ENCODE measurements at regions not wholly inside any gene's neighbourhood (a gene's known extent, or its start where the extent isn't known, plus 50 kb on each side); places are given as distances from the start of the nearest gene placed in this dataset.

DNA sequence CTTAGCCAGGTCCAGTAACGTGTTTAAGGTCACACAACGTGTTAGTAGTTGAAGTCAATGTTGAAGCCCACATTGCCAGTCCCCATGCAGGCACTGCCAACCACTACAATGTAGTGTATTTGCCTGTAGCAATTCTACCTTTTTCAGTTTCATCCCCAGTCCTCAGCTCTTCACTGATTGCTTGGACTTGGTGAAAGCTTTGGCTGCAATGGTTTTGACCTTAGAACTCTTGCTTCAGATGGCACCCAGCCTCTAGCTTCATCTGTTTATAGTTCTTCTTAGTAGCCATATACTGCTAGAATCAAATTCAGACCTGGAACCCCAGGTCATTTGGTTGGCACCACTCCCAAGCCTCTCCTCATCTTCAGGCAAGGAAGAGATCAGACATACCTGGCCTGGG lies 345.4 kb upstream of the SEMA6D start:
- TF ChIP-seq CREB1 (IDR thresholded peaks at IDR 0.05; ENCODE audit: low read depth) (no peak), TEAD4 (IDR thresholded peaks at IDR 0.05) (no peak), TAF1 (IDR thresholded peaks at IDR 0.05; ENCODE audit: low read depth) (no peak), FOXM1 (IDR thresholded peaks at IDR 0.05; ENCODE audit: borderline replicate concordance, low read depth) (no peak), YY1 (IDR thresholded peaks at IDR 0.05; ENCODE audit: low read depth) (no peak), RAD21 (IDR thresholded peaks at IDR 0.05; ENCODE audit: low read depth) (no peak), REST (IDR thresholded peaks at IDR 0.05; ENCODE audit: low read depth) (no peak), NFIC (IDR thresholded peaks at IDR 0.05) (no peak), CEBPB (IDR thresholded peaks at IDR 0.05) (no peak), ZBTB7A (IDR thresholded peaks at IDR 0.05; ENCODE audit: low read depth) (no peak), TCF12 (IDR thresholded peaks at IDR 0.05; ENCODE audit: low read depth) (no peak), EP300 (IDR thresholded peaks at IDR 0.05; ENCODE audit: borderline replicate concordance) (no peak), EGR1 (IDR thresholded peaks at IDR 0.05) (no peak)
- TF ChIP-seq, protein P1, sequence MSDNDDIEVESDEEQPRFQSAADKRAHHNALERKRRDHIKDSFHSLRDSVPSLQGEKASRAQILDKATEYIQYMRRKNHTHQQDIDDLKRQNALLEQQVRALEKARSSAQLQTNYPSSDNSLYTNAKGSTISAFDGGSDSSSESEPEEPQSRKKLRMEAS (IDR thresholded peaks at IDR 0.05), result no peak
- TF ChIP-seq, protein P2, sequence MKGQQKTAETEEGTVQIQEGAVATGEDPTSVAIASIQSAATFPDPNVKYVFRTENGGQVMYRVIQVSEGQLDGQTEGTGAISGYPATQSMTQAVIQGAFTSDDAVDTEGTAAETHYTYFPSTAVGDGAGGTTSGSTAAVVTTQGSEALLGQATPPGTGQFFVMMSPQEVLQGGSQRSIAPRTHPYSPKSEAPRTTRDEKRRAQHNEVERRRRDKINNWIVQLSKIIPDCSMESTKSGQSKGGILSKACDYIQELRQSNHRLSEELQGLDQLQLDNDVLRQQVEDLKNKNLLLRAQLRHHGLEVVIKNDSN (IDR thresholded peaks at IDR 0.05), result no peak

DNA sequence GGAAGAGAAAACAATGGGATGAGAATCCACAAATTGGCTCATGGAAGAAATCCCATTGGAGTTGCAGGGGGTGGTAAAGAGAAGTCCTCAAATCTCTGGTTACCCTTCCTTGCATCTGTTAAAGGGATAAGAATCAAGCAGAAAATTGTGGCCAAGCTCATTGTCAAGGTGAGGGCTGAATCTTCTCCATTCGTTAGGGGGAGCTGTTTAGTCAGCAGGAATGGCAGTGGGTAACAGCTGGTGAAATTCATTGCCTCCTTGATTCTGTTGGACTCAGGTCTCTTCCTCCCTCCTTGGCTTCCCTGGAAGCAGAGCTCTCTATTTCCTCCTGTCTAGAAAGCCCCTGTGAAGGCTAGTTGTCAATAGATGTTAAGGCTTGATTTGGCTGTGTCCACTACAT lies 343.1 kb upstream of the SEMA6D start:
- no peak for TF ChIP-seq EP300 (IDR thresholded peaks at IDR 0.05; ENCODE audit: borderline replicate concordance)
- no peak for TF ChIP-seq NFIC (IDR thresholded peaks at IDR 0.05)
- TF ChIP-seq, protein P2 (IDR thresholded peaks at IDR 0.05), result no peak
- no peak for TF ChIP-seq TCF12 (IDR thresholded peaks at IDR 0.05; ENCODE audit: low read depth)
- TF ChIP-seq REST (IDR thresholded peaks at IDR 0.05; ENCODE audit: low read depth), result no peak
- TF ChIP-seq CEBPB (IDR thresholded peaks at IDR 0.05), result no peak

GRCh38 chr15:47376190-47376589 lies 341.1 kb upstream of the SEMA6D start:
- TF ChIP-seq REST (IDR thresholded peaks at IDR 0.05; ENCODE audit: low read depth), result no peak
- TF ChIP-seq, protein P2 (IDR thresholded peaks at IDR 0.05), result no peak
- TF ChIP-seq YY1 (IDR thresholded peaks at IDR 0.05; ENCODE audit: low read depth), result no peak
- no peak for TF ChIP-seq CEBPB (IDR thresholded peaks at IDR 0.05)
- no peak for TF ChIP-seq TAF1 (IDR thresholded peaks at IDR 0.05; ENCODE audit: low read depth)
- TF ChIP-seq CREB1 (IDR thresholded peaks at IDR 0.05; ENCODE audit: low read depth), result no peak
- TF ChIP-seq EP300 (IDR thresholded peaks at IDR 0.05; ENCODE audit: borderline replicate concordance), result no peak
- no peak for TF ChIP-seq FOXM1 (IDR thresholded peaks at IDR 0.05; ENCODE audit: borderline replicate concordance, low read depth)
- TF ChIP-seq TCF12 (IDR thresholded peaks at IDR 0.05; ENCODE audit: low read depth), result no peak
- no peak for TF ChIP-seq RAD21 (IDR thresholded peaks at IDR 0.05; ENCODE audit: low read depth)

- TF ChIP-seq REST (IDR thresholded peaks at IDR 0.05; ENCODE audit: low read depth), result no peak
- no peak for TF ChIP-seq TCF12 (IDR thresholded peaks at IDR 0.05; ENCODE audit: low read depth)
- TF ChIP-seq TAF1 (IDR thresholded peaks at IDR 0.05; ENCODE audit: low read depth), result no peak
- no peak for TF ChIP-seq TEAD4 (IDR thresholded peaks at IDR 0.05)
Measured at GRCh38 chr15:47377465-47377864, 339.8 kb upstream of the SEMA6D start.
